ENCODE measurements at regions not wholly inside any gene's neighbourhood (a gene's known extent, or its start where the extent isn't known, plus 50 kb on each side); places are given as distances from the start of the nearest gene placed in this dataset.
"Not testable (repeated sequence)": the region's sequence is repeated elsewhere in the genome, so short reads cannot be mapped to it uniquely, and the experiment has no call there.

- TF ChIP-seq CTCF (IDR thresholded peaks at IDR 0.05; ENCODE audit: low read depth, low read length); EZH2phosphoT487 (IDR thresholded peaks at IDR 0.05; ENCODE audit: low read depth): not testable (repeated sequence)
These were observed 292.7 kb downstream of the RND3 start for GRCh38 chr2:150194816-150195215.
